ENCODE measurements at regions not wholly inside any gene's neighbourhood (a gene's known extent, or its start where the extent isn't known, plus 50 kb on each side); places are given as distances from the start of the nearest gene placed in this dataset.
"Not testable (repeated sequence)": the region's sequence is repeated elsewhere in the genome, so short reads cannot be mapped to it uniquely, and the experiment has no call there.

- TF ChIP-seq EZH2 (IDR thresholded peaks at IDR 0.05; ENCODE audit: low read length); CTCF (optimal IDR thresholded peaks at IDR 0.05 in 1 of 3, IDR thresholded peaks at IDR 0.05 in 1 of 3, conservative IDR thresholded peaks at IDR 0.05 in 1 of 3; ENCODE audit: extremely low read depth in 1 of 3, insufficient read depth in 2 of 3, low read length in 3 of 3): not testable (repeated sequence)
Observed at GRCh38 chr13:38472411-38472810, 122.8 kb downstream of the UFM1 start.
